WI38 (cell line): ENCODE measurements at regions not wholly inside any gene's neighbourhood (a gene's known extent, or its start where the extent isn't known, plus 50 kb on each side); places are given as distances from the start of the nearest gene placed in this dataset.

Source experiments
- H3K4me3 ChIP-seq: 2 replicates; pipeline ENCODE4 v1.5.1; 2011; ENCODE audit warnings: low read depth, mild to moderate bottlenecking, control low read depth, low read length
- CTCF ChIP-seq: IDR thresholded peaks from 2 replicates; pipeline ENCODE4 v1.5.1; 2012; ENCODE audit warnings: low read depth, mild to moderate bottlenecking, control low read depth, low read length

GRCh38 chr10:44435196-44435595, 50.3 kb upstream of the CXCL12 start:
- H3K4me3 ChIP-seq: no peak overlapping the region
- no peak for TF ChIP-seq CTCF

- no peak for TF ChIP-seq CTCF
Observed at GRCh38 chr10:44436240-44436639, 51.3 kb upstream of the CXCL12 start.

GRCh38 chr10:44437840-44438511, 53.1 kb upstream of the CXCL12 start:
- no peak for TF ChIP-seq CTCF
- no peak overlapping the region for H3K4me3 ChIP-seq

More at GRCh38 chr10:44436240-44436639, 51.3 kb upstream of the CXCL12 start:
- H3K4me3 ChIP-seq: no peak overlapping the region

GRCh38 chr10:44439239-44439957, 54.5 kb upstream of the CXCL12 start:
- TF ChIP-seq CTCF: no peak
- H3K4me3 ChIP-seq: no peak overlapping the region

DNA sequence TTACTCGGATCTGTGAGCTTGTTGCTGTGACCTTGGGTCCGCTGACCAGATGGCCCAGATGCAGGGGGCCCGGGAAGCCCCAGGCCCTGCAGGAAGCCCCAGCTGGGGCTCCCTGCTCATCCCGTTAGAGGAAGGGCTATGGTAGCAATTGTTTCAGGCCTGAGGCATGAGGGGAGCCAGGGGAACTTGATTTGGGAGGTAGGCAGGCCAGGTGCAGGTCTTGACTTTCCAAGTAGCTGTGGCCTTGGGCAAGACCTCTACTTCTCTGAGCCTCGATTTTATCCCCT, 55.0 kb upstream of the CXCL12 start:
- no peak for TF ChIP-seq CTCF

DNA sequence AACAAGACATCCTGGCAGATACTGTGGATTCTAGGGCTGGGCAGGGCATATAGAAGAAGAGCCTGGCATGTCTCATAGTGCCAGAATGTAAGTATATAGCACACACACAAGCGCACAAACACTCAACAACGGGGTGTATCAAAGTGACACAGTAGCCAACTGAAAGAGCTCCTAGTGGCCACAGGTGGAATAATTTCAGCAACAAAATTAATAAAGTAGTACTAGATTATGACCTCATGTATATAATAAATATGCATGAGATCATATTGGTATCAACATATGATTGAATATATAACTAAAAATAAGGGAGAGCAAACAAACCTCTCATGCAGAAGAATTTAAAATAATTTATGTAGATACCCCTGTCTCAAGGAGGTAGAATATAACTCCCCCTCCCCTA, 72.4 kb upstream of the CXCL12 start:
- H3K4me3 ChIP-seq: no peak overlapping the region
- no peak for TF ChIP-seq CTCF

More for the DNA sequence above, 55.0 kb upstream of the CXCL12 start:
- no peak overlapping the region for H3K4me3 ChIP-seq

DNA sequence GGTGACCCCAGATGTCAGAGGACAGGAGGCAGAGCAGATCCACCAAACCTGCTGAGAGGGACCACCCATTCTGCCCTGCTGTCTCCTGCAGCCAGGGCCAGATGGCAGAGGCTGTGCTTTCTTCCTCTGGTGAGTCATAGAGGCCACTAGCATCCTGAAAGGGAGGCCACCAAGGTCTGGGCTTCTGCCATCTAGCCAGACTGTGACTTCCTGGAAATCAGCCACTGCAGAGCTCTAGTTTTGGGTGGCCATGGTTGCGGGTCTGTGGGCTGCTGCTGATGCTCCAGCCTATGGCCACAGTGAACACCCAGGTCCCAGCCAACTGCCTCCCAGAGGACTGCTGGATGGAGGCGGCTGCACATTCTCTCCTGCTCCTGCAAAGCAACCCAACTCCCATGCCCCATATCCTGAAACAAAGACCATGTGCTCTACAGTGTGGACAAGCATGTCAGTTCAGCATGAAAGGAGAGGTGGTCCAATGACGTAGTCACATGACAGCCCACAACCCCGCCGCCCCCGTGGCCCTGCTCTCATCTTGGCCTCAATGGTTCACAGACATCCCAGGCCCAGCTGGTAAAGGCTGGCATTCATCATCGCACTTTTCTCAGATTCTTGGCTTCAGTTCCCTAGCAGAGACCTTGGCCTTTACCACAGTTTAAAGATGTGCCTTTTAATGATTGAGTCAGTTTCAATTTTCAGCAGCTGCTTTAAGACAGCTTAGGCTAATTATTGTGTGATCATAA, 73.9 kb upstream of the CXCL12 start:
- TF ChIP-seq CTCF: no peak

More for the DNA sequence above, 73.9 kb upstream of the CXCL12 start:
- H3K4me3 ChIP-seq: no peak overlapping the region
